ENCODE measurements at regions not wholly inside any gene's neighbourhood (a gene's known extent, or its start where the extent isn't known, plus 50 kb on each side); places are given as distances from the start of the nearest gene placed in this dataset.
"Not testable (repeated sequence)": the region's sequence is repeated elsewhere in the genome, so short reads cannot be mapped to it uniquely, and the experiment has no call there.

GRCh38 chr14:106141242-106142220 lies 615.1 kb downstream of the TMEM121 start:
- Histone ChIP-seq H3K27ac (ENCODE audit: low read depth, low read length) (no peak overlapping the region), H3K27me3 (ENCODE audit: control insufficient read depth, insufficient read depth, low read length) (no peaks in the 10 kb centered on the region), H3K4me1 (ENCODE audit: control insufficient read depth, insufficient read depth, low read length) (no peaks in the 10 kb centered on the region), H3K36me3 (ENCODE audit: control insufficient read depth, insufficient read depth, low read length) (no peaks in the 10 kb centered on the region), H3K9ac (ENCODE audit: low read depth, low read length) (no peak overlapping the region), H3K4me3 (ENCODE audit: low read depth, low read length) (no peak overlapping the region), H3K9me3 (ENCODE audit: control insufficient read depth, insufficient read depth, low read length) (peaks cover 55% of the 10 kb centered on the region)

- H3K27ac ChIP-seq (ENCODE audit: low read depth, low read length); H3K4me1 ChIP-seq (ENCODE audit: control insufficient read depth, insufficient read depth, low read length); H3K4me3 ChIP-seq (ENCODE audit: low read depth, low read length); H3K9ac ChIP-seq (ENCODE audit: low read depth, low read length); H3K36me3 ChIP-seq (ENCODE audit: control insufficient read depth, insufficient read depth, low read length); H3K27me3 ChIP-seq (ENCODE audit: control insufficient read depth, insufficient read depth, low read length): not testable (repeated sequence)
- peaks cover 71% of the 10 kb centered on the region for H3K9me3 ChIP-seq (ENCODE audit: control insufficient read depth, insufficient read depth, low read length)
Observed at GRCh38 chr14:106145731-106146130, 619.3 kb downstream of the TMEM121 start.

- not testable (repeated sequence) for H3K9ac ChIP-seq (ENCODE audit: low read depth, low read length); H3K27me3 ChIP-seq (ENCODE audit: control insufficient read depth, insufficient read depth, low read length); H3K27ac ChIP-seq (ENCODE audit: low read depth, low read length); H3K4me3 ChIP-seq (ENCODE audit: low read depth, low read length); H3K36me3 ChIP-seq (ENCODE audit: control insufficient read depth, insufficient read depth, low read length); H3K4me1 ChIP-seq (ENCODE audit: control insufficient read depth, insufficient read depth, low read length)
- peaks cover 58% of the 10 kb centered on the region for H3K9me3 ChIP-seq (ENCODE audit: control insufficient read depth, insufficient read depth, low read length)
Observed at GRCh38 chr14:106153362-106153955, 627.1 kb downstream of the TMEM121 start.

- Histone ChIP-seq H3K9ac (ENCODE audit: low read depth, low read length) (no peak overlapping the region), H3K27me3 (ENCODE audit: control insufficient read depth, insufficient read depth, low read length) (no peaks in the 10 kb centered on the region), H3K4me3 (ENCODE audit: low read depth, low read length) (no peak overlapping the region), H3K36me3 (ENCODE audit: control insufficient read depth, insufficient read depth, low read length) (no peaks in the 10 kb centered on the region), H3K9me3 (ENCODE audit: control insufficient read depth, insufficient read depth, low read length) (peaks cover 54% of the 10 kb centered on the region), H3K4me1 (ENCODE audit: control insufficient read depth, insufficient read depth, low read length) (no peaks in the 10 kb centered on the region), H3K27ac (ENCODE audit: low read depth, low read length) (no peak overlapping the region)
Observed at GRCh38 chr14:106163316-106163715, 636.9 kb downstream of the TMEM121 start.

GRCh38 chr14:106163812-106164211 lies 637.4 kb downstream of the TMEM121 start:
- not testable (repeated sequence) for H3K27ac ChIP-seq (ENCODE audit: low read depth, low read length); H3K27me3 ChIP-seq (ENCODE audit: control insufficient read depth, insufficient read depth, low read length); H3K4me1 ChIP-seq (ENCODE audit: control insufficient read depth, insufficient read depth, low read length); H3K36me3 ChIP-seq (ENCODE audit: control insufficient read depth, insufficient read depth, low read length); H3K4me3 ChIP-seq (ENCODE audit: low read depth, low read length); H3K9ac ChIP-seq (ENCODE audit: low read depth, low read length)
- H3K9me3 ChIP-seq (ENCODE audit: control insufficient read depth, insufficient read depth, low read length) = peaks cover 55% of the 10 kb centered on the region

GRCh38 chr14:106166232-106166631 lies 639.8 kb downstream of the TMEM121 start:
- Histone ChIP-seq H3K4me3 (ENCODE audit: low read depth, low read length) (no peak overlapping the region), H3K27me3 (ENCODE audit: control insufficient read depth, insufficient read depth, low read length) (no peaks in the 10 kb centered on the region), H3K36me3 (ENCODE audit: control insufficient read depth, insufficient read depth, low read length) (no peaks in the 10 kb centered on the region), H3K9me3 (ENCODE audit: control insufficient read depth, insufficient read depth, low read length) (peaks cover 64% of the 10 kb centered on the region), H3K27ac (ENCODE audit: low read depth, low read length) (no peak overlapping the region), H3K4me1 (ENCODE audit: control insufficient read depth, insufficient read depth, low read length) (no peaks in the 10 kb centered on the region), H3K9ac (ENCODE audit: low read depth, low read length) (no peak overlapping the region)

GRCh38 chr14:106166650-106167204 lies 640.3 kb downstream of the TMEM121 start:
- H3K9ac ChIP-seq (ENCODE audit: low read depth, low read length) = no peak overlapping the region
- no peaks in the 10 kb centered on the region for H3K36me3 ChIP-seq (ENCODE audit: control insufficient read depth, insufficient read depth, low read length)
- peaks cover 68% of the 10 kb centered on the region for H3K9me3 ChIP-seq (ENCODE audit: control insufficient read depth, insufficient read depth, low read length)
- no peaks in the 10 kb centered on the region for H3K4me1 ChIP-seq (ENCODE audit: control insufficient read depth, insufficient read depth, low read length)
- H3K27me3 ChIP-seq (ENCODE audit: control insufficient read depth, insufficient read depth, low read length) = no peaks in the 10 kb centered on the region
- no peak overlapping the region for H3K27ac ChIP-seq (ENCODE audit: low read depth, low read length)
- H3K4me3 ChIP-seq (ENCODE audit: low read depth, low read length) = no peak overlapping the region

GRCh38 chr14:106170163-106170658 lies 643.8 kb downstream of the TMEM121 start:
- H3K27ac ChIP-seq (ENCODE audit: low read depth, low read length); H3K9ac ChIP-seq (ENCODE audit: low read depth, low read length); H3K36me3 ChIP-seq (ENCODE audit: control insufficient read depth, insufficient read depth, low read length); H3K27me3 ChIP-seq (ENCODE audit: control insufficient read depth, insufficient read depth, low read length); H3K4me1 ChIP-seq (ENCODE audit: control insufficient read depth, insufficient read depth, low read length); H3K4me3 ChIP-seq (ENCODE audit: low read depth, low read length): not testable (repeated sequence)
- H3K9me3 ChIP-seq (ENCODE audit: control insufficient read depth, insufficient read depth, low read length) = peaks cover 78% of the 10 kb centered on the region

GRCh38 chr14:106174206-106174605 lies 647.8 kb downstream of the TMEM121 start:
- Histone ChIP-seq H3K9me3 (ENCODE audit: control insufficient read depth, insufficient read depth, low read length) (peaks cover 71% of the 10 kb centered on the region), H3K4me1 (ENCODE audit: control insufficient read depth, insufficient read depth, low read length) (no peaks in the 10 kb centered on the region), H3K4me3 (ENCODE audit: low read depth, low read length) (no peak overlapping the region), H3K27ac (ENCODE audit: low read depth, low read length) (no peak overlapping the region), H3K9ac (ENCODE audit: low read depth, low read length) (no peak overlapping the region), H3K27me3 (ENCODE audit: control insufficient read depth, insufficient read depth, low read length) (no peaks in the 10 kb centered on the region), H3K36me3 (ENCODE audit: control insufficient read depth, insufficient read depth, low read length) (no peaks in the 10 kb centered on the region)

GRCh38 chr14:106177266-106178246 lies 651.2 kb downstream of the TMEM121 start:
- H3K4me3 ChIP-seq (ENCODE audit: low read depth, low read length); H3K27ac ChIP-seq (ENCODE audit: low read depth, low read length); H3K4me1 ChIP-seq (ENCODE audit: control insufficient read depth, insufficient read depth, low read length); H3K27me3 ChIP-seq (ENCODE audit: control insufficient read depth, insufficient read depth, low read length); H3K9ac ChIP-seq (ENCODE audit: low read depth, low read length); H3K36me3 ChIP-seq (ENCODE audit: control insufficient read depth, insufficient read depth, low read length): not testable (repeated sequence)
- peaks cover 80% of the 10 kb centered on the region for H3K9me3 ChIP-seq (ENCODE audit: control insufficient read depth, insufficient read depth, low read length)
